ENCODE measurements at regions not wholly inside any gene's neighbourhood (a gene's known extent, or its start where the extent isn't known, plus 50 kb on each side); places are given as distances from the start of the nearest gene placed in this dataset.

- no peak for DNase-seq (ENCODE audit: low read depth)
These were observed 331.8 kb downstream of the PRL start for GRCh38 chr6:21965016-21965415.

GRCh38 chr6:21965953-21966539, 330.8 kb downstream of the PRL start:
- no peak for DNase-seq (ENCODE audit: low read depth)

GRCh38 chr6:21967056-21967974, 329.5 kb downstream of the PRL start:
- no peak for DNase-seq (ENCODE audit: low read depth)

DNA sequence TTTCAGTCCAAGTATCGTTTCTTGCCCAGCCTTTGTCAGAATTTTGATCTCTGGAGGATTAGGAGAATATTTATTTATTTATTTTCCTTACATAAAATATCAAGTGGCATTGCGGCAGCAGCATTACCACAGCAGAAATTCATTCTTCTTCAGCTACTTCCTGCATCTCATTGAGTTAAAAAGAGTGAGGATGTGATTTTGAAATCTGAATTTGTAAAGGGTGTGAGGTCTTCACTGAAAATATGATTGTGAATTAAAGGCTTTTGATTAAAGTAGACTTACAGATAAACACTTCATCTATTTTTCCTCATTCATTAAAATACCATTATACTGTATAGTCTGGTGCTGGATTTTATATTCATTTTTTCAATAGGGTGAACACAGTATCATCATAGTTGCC, 328.4 kb downstream of the PRL start:
- no peak for DNase-seq (ENCODE audit: low read depth)

DNA sequence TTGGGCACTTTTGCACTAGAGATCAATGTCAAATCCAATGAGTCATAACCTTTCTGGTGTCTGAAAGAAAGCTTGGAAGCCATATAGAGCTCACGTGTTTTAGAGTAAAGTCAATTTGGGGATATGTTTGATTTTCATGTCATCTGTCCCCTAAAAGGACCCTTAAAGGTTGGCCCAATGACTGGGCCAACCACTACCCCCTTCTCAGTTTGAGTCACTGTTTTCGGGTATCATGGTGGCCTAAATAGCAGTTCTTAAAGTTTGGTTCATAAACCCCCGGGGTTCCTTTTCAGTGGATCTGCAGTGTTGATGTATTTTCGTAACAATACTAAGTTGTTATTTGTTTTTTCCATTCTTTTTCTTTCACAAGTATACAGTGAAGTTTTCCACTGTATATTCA, 327.6 kb downstream of the PRL start:
- DNase-seq (ENCODE audit: low read depth) = no peak

DNA sequence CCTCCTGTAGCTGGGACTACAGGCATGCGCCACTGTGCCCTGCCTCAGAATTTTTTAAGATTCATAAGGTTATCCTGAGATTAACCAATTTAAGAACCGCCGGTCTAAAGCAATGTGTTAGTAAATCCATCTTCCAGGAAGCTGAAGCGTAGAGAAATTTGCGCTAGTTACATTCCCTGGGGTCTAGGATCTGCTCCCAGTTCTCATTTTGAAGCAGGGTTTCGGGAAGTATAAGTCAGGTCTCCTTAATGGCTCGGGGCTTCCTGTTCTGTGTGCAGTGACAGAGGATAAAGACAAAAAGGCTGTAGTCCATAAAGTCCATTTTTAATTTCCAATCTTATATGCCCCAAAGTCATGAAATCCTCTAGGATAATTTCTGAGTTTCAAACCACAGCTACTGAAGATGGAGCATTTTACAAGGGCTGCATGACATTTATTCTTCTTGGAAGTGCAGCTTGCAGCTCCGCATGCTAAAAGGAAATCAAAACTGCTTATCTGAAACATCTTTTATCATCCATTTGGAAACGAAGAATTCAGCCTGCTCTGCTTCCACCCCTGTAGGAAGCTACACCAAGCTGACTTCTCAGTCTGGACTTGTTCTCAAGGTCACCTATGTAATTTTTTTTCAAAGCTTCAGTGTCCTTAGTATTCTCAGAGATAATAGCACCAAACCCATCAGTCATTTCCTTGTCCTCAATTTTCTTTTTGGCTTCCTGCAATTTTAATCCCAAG, 326.1 kb downstream of the PRL start:
- no peak for DNase-seq (ENCODE audit: low read depth)

- no peak for DNase-seq (ENCODE audit: low read depth)
These were observed 325.3 kb downstream of the PRL start for GRCh38 chr6:21971541-21971940.

DNA sequence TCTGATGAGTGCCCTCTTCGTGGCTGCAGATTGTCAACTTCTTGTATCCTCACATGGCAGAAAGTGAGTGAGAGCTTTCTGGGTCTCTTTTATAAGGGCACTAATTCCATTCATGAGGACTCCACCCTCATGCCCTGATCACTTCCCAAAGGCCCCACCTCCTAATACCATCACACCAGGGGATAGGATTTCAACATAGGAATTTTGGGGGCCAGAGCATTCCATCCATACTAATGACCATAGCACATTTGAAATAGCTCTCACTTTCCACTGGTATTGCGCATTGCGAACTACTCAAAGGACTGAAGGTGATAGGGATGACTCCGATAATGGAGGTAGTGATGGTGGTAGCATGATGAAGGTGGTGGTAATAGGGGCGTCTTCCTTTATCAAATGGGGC, 324.3 kb downstream of the PRL start:
- no peak for DNase-seq (ENCODE audit: low read depth)

DNA sequence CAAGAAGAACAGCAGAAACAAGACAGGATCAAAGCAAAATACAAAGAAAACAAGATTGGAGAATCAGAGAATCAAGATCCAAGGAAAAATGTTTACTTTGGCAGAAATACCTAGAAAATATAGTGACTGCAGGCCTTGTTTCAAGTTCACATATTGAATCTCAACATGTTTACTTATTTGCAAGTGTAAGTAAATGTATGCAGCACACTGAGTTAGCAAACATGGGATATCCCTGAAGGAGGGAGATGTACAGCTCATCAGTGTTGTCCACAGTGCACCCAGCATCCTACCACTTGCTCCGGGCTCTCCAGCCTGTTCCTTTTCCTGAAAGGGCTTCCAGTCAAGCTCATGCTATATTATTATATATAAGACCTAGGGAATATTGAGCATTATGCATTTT, 319.5 kb downstream of the PRL start:
- no peak for DNase-seq (ENCODE audit: low read depth)

GRCh38 chr6:21981235-21981833, 315.5 kb downstream of the PRL start:
- no peak for DNase-seq (ENCODE audit: low read depth)

GRCh38 chr6:21984135-21984534, 312.7 kb downstream of the PRL start:
- DNase-seq (ENCODE audit: low read depth) = no peak

DNA sequence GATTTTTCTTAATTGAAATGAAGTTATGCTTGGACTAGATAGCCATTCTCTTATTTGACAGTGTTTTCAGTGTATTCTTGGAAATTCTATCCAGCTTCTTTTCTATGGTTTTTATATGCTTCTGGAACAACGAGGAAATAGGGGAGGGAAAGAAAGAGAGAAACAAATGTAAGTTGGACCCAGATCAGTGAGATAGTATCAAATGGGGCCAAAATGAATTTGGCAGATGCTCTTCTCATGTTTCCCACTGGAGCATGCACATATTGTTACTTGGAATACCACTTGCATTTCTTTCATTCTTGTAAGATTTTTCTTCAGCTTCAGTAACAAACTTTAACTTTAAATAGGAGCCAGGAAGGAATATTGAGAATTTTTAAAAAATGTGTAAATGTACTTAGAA, 312.3 kb downstream of the PRL start:
- DNase-seq (ENCODE audit: low read depth) = no peak

- DNase-seq (ENCODE audit: low read depth) = no peak
These were observed 310.9 kb downstream of the PRL start for GRCh38 chr6:21985904-21986303.

DNA sequence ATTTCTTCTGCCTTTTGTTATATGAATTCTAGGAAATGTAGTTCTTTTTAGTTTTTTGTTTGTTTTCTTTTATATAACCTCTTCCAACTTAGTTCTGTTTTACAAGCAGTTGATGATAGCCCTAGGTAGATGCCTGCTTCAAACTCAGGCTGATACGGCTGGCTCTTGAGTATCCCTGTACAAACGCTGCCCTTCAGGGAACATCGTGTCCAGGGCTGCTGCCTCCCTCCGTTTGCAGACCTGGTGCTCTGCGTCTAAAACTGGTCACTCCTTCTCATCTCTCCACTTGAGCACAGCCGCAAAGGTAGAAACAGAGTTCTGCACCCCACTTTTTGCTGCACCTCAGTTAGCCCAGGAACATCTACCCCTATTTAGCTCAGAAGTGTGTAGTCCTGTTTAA, 310.1 kb downstream of the PRL start:
- DNase-seq (ENCODE audit: low read depth) = no peak

- DNase-seq (ENCODE audit: low read depth) = peak; percentile 91
These were observed 309.3 kb downstream of the PRL start for GRCh38 chr6:21987501-21987957.

DNA sequence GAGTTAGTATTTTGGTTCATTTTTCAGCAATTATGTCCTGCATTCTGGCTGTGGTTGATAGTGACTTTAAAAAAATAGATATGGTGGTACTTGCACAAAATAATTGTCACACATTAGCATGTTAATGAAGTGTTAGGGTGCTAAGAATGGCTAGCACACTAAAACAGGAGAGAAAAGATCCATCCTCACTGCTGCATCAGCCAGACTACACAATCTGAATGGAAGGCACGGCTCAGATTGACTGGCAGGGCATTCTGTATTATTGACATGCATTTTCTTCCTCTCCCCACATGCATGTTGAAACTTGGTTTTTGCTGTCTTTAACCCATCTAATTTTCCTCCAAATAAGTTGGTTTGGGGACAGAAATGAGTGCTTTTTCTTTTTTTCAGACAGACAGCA, 306.3 kb downstream of the PRL start:
- no peak for DNase-seq (ENCODE audit: low read depth)

DNA sequence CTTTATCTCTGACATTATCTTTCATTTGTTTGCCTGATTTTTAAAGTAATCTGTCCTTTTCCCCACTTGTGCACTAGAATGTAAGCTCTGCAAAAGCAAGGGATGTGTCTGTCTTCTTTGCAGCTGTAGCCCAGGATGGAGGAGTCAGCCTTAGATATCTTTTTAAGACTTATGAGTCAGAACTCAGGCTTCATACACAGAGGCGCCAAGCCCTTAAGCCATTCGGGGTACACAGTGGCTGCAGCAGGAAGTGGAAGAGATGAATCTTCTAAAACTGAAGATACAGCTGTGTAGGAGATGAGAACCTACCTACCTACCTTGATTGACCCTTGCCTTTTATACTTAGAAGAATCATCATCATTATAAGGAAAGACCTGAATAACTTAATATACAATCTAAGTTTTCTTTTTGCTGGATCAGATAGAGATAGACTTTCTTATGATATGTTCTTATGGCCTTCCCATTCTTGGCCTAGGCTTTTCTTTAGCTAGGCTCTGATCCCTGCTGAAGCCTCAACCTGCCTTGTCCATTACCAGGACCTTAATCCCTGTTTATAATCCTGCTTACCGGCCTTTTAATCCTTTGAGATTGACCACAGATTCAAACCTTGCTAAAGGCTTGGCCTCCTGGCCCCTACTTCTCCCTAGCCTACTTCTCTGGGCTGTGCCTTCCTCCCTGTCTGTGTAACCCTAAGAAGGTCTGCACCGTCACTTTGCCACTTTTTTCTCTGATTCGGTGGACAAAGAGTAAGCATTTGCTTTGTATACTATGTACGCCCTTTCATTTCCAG, 304.5 kb downstream of the PRL start:
- peak; percentile 84 for DNase-seq (ENCODE audit: low read depth)

- no peak for DNase-seq (ENCODE audit: low read depth)
These were observed 303.0 kb downstream of the PRL start for GRCh38 chr6:21993841-21994240.

DNA sequence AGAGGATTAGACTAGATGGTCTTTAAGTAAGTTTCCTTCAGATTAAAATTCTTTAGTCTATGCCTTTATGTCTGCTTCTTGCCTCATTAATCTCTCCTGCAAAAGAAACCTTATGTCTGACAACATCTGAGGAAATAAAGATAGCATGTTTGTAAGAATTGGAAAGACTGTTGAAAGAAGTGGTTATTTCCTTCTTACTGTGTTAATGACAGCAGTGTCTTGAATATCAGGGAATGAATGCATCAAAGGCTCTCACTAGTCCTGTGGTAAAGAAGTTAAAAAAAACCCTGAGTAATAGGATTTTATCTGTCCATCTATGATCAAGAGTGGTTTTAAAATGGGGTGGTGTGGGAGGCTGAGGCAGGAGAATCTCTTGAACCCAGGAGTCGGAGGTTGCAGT, 302.0 kb downstream of the PRL start:
- no peak for DNase-seq (ENCODE audit: low read depth)

DNA sequence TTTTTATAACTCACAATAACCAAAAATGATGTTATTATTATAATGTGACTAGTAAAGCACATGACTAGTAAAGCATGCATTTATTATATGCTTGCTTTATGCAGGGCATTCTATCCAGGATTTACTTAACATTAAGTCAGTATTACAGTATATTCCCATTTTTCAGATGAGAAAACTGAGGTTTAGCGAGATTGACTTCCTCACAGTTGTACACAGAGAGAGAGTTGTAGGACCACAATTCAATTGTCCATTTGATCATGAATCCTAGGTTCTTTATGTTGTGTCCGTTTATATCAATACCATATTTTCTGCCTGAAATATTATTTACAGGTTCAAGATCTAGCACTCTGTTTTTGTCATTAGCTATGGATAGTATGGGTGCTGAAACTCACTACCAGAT, 301.5 kb downstream of the PRL start:
- DNase-seq (ENCODE audit: low read depth) = no peak

DNA sequence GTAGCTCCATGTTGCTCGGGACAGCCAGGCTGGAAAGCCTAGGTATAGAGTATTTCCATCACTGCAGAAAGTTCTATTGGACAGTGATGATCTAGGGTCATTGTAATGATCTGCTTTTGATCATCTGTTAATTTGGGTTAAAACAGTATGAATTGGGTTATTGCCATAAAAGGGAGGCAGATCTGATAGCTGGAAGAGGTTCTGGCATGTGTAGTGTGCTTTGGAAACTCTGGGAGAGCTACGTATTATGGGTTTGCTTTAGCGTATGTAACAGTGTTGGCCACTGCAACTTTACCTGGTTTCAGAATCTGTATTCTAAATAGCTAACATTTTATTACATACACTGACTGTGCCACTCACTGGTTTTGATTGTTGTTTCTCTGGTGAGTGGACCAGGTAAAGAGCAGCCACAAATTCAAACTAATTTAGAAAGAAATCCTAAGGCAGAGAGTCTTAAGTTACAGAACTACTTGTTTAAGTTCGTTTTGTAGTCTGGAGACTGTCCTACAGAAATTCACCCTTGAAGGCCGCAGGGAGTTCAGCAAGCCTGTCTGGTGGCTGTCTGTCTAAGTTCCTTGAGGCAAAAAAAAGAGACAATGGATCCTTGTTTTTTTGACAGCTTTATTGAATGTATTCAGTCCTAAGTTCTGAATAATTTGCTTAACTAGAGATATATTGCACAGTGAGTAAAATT, 300.3 kb downstream of the PRL start:
- DNase-seq (ENCODE audit: low read depth) = no peak
